GM12873 (cell line): ENCODE measurements at regions not wholly inside any gene's neighbourhood (a gene's known extent, or its start where the extent isn't known, plus 50 kb on each side); places are given as distances from the start of the nearest gene placed in this dataset.

Source experiments
- TF ChIP-seq, protein P1 (sequence below): IDR thresholded peaks from 2 replicates; pipeline ENCODE4 v1.5.1; 2012; ENCODE audit warnings: low read depth, mild to moderate bottlenecking, moderate library complexity, low read length, control low read depth; ENCODE audit not compliant: insufficient read depth; ENCODE audit errors: missing control alignments

DNA sequence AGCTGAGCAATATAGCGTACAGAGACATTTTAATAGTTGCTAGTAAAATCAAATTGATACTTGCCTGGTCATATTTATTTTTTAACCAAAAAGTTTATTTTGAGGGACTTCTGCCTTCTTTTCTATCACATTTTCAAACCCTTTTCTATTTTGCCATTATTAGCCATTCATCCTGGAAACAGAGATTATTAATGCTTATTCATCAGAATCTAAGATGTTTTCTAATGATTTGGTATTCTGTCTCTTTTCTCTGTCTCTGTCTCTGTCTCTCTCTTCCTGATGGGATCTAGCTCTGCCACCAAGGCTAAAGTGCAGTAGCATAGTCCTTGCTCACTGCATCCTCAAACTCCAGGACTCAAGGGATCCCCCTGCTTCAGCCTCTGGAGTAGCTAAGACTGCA lies 871.3 kb upstream of the CDH8 start:
- TF ChIP-seq, protein P1, sequence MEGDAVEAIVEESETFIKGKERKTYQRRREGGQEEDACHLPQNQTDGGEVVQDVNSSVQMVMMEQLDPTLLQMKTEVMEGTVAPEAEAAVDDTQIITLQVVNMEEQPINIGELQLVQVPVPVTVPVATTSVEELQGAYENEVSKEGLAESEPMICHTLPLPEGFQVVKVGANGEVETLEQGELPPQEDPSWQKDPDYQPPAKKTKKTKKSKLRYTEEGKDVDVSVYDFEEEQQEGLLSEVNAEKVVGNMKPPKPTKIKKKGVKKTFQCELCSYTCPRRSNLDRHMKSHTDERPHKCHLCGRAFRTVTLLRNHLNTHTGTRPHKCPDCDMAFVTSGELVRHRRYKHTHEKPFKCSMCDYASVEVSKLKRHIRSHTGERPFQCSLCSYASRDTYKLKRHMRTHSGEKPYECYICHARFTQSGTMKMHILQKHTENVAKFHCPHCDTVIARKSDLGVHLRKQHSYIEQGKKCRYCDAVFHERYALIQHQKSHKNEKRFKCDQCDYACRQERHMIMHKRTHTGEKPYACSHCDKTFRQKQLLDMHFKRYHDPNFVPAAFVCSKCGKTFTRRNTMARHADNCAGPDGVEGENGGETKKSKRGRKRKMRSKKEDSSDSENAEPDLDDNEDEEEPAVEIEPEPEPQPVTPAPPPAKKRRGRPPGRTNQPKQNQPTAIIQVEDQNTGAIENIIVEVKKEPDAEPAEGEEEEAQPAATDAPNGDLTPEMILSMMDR, result no peak

GRCh38 chr16:62903961-62904502 lies 867.8 kb upstream of the CDH8 start:
- TF ChIP-seq, protein P1, result no peak

- TF ChIP-seq, protein P1, result no peak
Observed at GRCh38 chr16:62899737-62900136, 863.5 kb upstream of the CDH8 start.

DNA sequence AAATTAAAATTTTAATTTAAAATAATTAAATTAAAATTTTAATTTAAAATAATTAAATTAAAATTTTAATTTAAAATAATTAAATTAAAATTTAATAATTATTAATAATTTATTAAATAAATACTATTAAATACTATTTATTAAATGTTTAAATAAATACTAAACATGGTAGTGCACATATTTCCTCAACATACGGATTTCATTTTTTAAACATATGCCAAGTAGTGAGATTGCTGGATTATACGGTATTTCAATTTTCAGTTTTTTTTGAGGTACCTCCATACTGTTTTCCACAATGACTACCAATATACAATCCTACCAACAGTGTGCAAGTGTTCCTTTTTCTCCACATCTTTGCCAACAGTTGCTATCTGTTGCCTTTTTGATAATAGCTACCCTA lies 852.9 kb upstream of the CDH8 start:
- TF ChIP-seq, protein P1, result no peak

DNA sequence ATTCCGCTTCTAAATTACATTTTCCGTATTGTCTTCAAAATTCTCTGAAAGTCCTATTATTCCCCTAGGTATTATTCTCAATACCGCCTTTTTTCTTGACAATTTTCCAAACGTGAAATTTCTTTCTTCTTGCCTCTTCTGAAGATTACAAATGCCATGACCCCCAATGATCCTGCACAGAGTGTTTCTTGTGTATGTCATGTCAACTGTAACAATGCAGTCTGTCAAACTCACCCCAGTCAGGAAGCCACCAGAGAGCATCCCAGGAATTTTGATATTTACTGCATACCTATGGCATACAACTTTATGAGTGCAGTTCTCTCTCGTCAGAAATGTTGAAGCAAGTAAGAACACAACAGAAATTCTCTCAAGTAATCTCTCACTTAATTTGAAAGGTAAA lies 847.3 kb upstream of the CDH8 start:
- TF ChIP-seq, protein P1, result no peak

DNA sequence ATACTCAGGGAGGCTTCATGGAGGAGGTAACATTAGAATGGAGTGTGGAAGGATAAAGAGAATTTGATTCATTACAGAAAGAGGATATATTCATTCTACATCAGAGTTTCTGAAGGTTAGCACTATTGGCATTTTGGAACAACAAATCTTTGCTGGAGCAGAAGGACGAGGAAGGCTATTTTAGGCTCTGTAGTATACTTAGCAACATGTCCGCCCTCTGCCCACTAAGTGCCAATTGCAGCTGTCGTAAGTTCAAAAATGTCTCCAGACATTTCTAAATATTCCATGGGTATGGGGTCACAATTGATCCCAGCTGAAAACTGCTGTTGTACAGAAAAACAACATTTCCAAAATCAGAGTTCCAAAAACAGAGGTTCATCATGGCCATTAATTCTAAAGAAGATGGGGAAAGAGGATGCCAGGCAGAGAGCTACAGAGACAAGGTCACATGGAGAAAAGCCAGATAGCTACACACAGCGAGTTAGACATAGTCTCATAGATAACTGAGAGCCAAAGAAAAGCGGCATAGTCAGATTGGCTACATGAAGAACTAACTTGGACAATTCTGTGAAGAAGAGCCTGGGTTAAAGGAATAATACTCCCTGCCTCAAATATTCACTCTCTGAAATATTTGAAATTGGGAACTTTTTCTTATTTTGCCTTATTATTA lies 846.4 kb upstream of the CDH8 start:
- TF ChIP-seq, protein P1, result no peak

DNA sequence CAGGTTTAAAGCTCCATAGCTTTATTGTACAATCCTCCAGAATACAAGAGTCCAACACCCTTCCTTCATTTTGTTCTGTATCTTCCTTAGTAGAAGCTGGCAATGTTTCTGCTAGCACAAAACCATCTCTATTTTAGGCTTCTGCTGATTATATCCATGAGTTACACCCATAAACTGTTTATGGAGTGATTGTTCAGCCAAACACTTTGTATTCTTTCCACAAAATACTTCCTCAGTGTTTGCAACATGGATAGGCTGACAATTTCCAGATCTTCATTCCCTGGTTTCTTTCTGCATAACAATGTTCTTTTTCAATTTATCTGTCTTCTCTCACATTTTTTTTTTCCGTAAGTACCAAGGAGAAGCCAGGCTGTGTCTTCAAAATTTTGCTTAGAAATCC lies 839.9 kb upstream of the CDH8 start:
- TF ChIP-seq, protein P1, result no peak
